Heart right ventricle (tissue), 16 donors: ENCODE measurements at regions not wholly inside any gene's neighbourhood (a gene's known extent, or its start where the extent isn't known, plus 50 kb on each side); places are given as distances from the start of the nearest gene placed in this dataset.

Source experiments
- ATAC-seq, 8 donors: fragments of 200-7000 bp; cut with Tn5 transposase; one replicate each; pipeline ENCODE4 v1.9.1; 2020; ENCODE audit warnings: mild to moderate bottlenecking in 8 of 8, moderate library complexity in 8 of 8, moderate number of reproducible peaks in 1 of 8
- DNase-seq, 2 donors: peaks; one replicate each; pipeline ENCODE4 v3.0.0-alpha.2; 2020
- H3K27ac ChIP-seq, 10 donors: fragments of 200-600 bp; sonication (generic) in 2 of 10; one replicate each; pipeline versions ENCODE4 v1.5.0 to v1.8.0; 2020 to 2022; ENCODE audit warnings: mild to moderate bottlenecking in 3 of 10
- H3K27me3 ChIP-seq, 7 donors: fragments of 200-600 bp; one replicate each; pipeline ENCODE4 v1.8.0; 2021 to 2022; ENCODE audit warnings: mild to moderate bottlenecking in 2 of 7
- H3K36me3 ChIP-seq, 9 donors: fragments of 200-600 bp; sonication (generic) in 1 of 9; one replicate each; pipeline versions ENCODE4 v1.5.0 to v1.8.0; 2020 to 2022; ENCODE audit warnings: mild to moderate bottlenecking in 2 of 9
- H3K4me1 ChIP-seq, 9 donors: fragments of 200-600 bp; sonication (generic) in 1 of 9; one replicate each; pipeline versions ENCODE4 v1.5.0 to v1.8.0; 2020 to 2022; ENCODE audit warnings: mild to moderate bottlenecking in 4 of 9
- H3K4me3 ChIP-seq, 10 donors: fragments of 200-600 bp; sonication (generic) in 2 of 10; one replicate each; pipeline versions ENCODE4 v1.5.0 to v1.8.0; 2020 to 2022; ENCODE audit warnings: mild to moderate bottlenecking in 7 of 10, moderate library complexity in 2 of 10
- H3K9me3 ChIP-seq, 11 donors: fragments of 200-600 bp in 10 of 11; sonication (generic) in 2 of 11; one replicate each; pipeline versions ENCODE4 v1.5.0 to v1.8.0; 2013 to 2022; ENCODE audit warnings: mild to moderate bottlenecking in 2 of 11, control low read depth in 1 of 11, moderate library complexity in 1 of 11
- WGBS, 2 donors: extraction: QIAGEN DNeasy Blood & Tissue Kit; methylation state at CpG; one replicate each; pipeline ENCODE4 v1.1.7; 2013; ENCODE audit warnings: inconsistent platforms in 1 of 2; 5-methylcytosine and 5-hydroxymethylcytosine counted together
- intact Hi-C, 10 donors: fragments of 100-400 bp; cut with DNase I; formaldehyde crosslinking; loops; one replicate each; pipeline versions ENCODE4 v1.11.1 to v1.14.2; 2022
- TF ChIP-seq, protein P1 (sequence below), 9 donors: fragments of 200-600 bp; sonication (generic) in 2 of 9; IDR thresholded peaks; one replicate each; pipeline versions ENCODE4 v1.5.0 to v1.8.0; 2021 to 2022; ENCODE audit warnings: antibody characterized with exemption in 9 of 9, mild to moderate bottlenecking in 5 of 9, moderate library complexity in 1 of 9
- donor health status: Arrhythmogenic right ventricular cardiomyopathy.
- donor health status: ischemic (EF 13 %, LVEDD 7.1; RV severe dilation, severe dysfunction).
- donor health status: healthy with polysubstance abuse.
- donor health status: DM: no; HTN: yes; CAD: no.
- donor health status: DM: no; HTN: no; CAD: no.
- donor health status: ischemic (EF 25% LVEDD 6.9; RV normal size, moderate dysfunction).
- donor health status: ischemic (EF 25% LVEDD 5.7; RV mildly dilated, moderate dysfunction).
- donor health status: healthy.
- donor health status: DM: yes; HTN: yes; CAD: no.
- donor health status: Ischemic cardiomyopathy.
- donor health status: ischemic (EF 35%, LVEDD 5.7; RV mildly dilated, moderate dysfunction).
- donor health status: nonischemic (EF 11% LVEDD 7.7; RV severe dilation, severe dysfunction).
- donor health status: DM: yes; HTN: yes; CAD: no.
- donor health status: PGD.
- donor health status: ischemic (EF 29% LVEDD 5.4; RV normal size, mild dysfunction).
- donor health status: nonischemic (EF 23%, LVEDD 6.1; RV moderate dilation, normal function).

GRCh38 chr3:63179862-63180522, 98.1 kb upstream of the SYNPR start:
- TF ChIP-seq, protein P1, sequence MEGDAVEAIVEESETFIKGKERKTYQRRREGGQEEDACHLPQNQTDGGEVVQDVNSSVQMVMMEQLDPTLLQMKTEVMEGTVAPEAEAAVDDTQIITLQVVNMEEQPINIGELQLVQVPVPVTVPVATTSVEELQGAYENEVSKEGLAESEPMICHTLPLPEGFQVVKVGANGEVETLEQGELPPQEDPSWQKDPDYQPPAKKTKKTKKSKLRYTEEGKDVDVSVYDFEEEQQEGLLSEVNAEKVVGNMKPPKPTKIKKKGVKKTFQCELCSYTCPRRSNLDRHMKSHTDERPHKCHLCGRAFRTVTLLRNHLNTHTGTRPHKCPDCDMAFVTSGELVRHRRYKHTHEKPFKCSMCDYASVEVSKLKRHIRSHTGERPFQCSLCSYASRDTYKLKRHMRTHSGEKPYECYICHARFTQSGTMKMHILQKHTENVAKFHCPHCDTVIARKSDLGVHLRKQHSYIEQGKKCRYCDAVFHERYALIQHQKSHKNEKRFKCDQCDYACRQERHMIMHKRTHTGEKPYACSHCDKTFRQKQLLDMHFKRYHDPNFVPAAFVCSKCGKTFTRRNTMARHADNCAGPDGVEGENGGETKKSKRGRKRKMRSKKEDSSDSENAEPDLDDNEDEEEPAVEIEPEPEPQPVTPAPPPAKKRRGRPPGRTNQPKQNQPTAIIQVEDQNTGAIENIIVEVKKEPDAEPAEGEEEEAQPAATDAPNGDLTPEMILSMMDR (IDR thresholded peaks at IDR 0.05): no peak
- Histone ChIP-seq H3K27ac (no peak overlapping the region), H3K27me3 (no peaks in the 10 kb centered on the region), H3K36me3 (no peaks in the 10 kb centered on the region), H3K4me1 (no peaks in the 10 kb centered on the region), H3K9me3 (peaks cover 0 to 16% (median 0%) of the 10 kb centered on the region in 11 donors), H3K4me3 (no peak overlapping the region)
- ATAC-seq: peak in 6 of 8 donors; percentile 62 to 79 (median 72)
- intact Hi-C loops: no loop called here
- 41 to 55% methylated on average over 4 of the region's 4 CpGs for WGBS, 2 donors
- DNase-seq: no peak

GRCh38 chr3:63192248-63192647, 85.9 kb upstream of the SYNPR start:
- no peak for DNase-seq
- no peak overlapping the region for H3K27ac ChIP-seq
- H3K4me1 ChIP-seq: no peaks in the 10 kb centered on the region
- intact Hi-C loops: loop anchor here in 9 of 10 donors (1.0 to 10.0 kb wide), 8 partner anchors 317 to 569 kb away; partner anchors contain the start of gene CADPS (in 2 of the 9)
- TF ChIP-seq, protein P1 (IDR thresholded peaks at IDR 0.05): no peak
- WGBS, 2 donors: 57 to 81% methylated on average over 3 of the region's 3 CpGs
- ATAC-seq: no peak
- H3K4me3 ChIP-seq: no peak overlapping the region
- H3K36me3 ChIP-seq: no peaks in the 10 kb centered on the region
- no peaks in the 10 kb centered on the region for H3K27me3 ChIP-seq
- no peaks in the 10 kb centered on the region for H3K9me3 ChIP-seq

GRCh38 chr3:63193647-63194046, 84.5 kb upstream of the SYNPR start:
- DNase-seq: no peak
- Histone ChIP-seq H3K4me1 (no peaks in the 10 kb centered on the region), H3K27ac (no peak overlapping the region), H3K9me3 (no peaks in the 10 kb centered on the region), H3K4me3 (no peak overlapping the region), H3K36me3 (no peaks in the 10 kb centered on the region), H3K27me3 (no peaks in the 10 kb centered on the region)
- intact Hi-C loops: loop anchor here (1.0 to 10.0 kb wide), 9 partner anchors 319 to 571 kb away; partner anchors contain the start of gene CADPS (in 2 of the 10)
- TF ChIP-seq, protein P1 (IDR thresholded peaks at IDR 0.05): peak; percentile 4 to 63 (median 41)
- peak in 2 of 8 donors; percentile 37 to 49 for ATAC-seq
- WGBS, 2 donors: 6 to 9% methylated on average over 3 of the region's 3 CpGs

- WGBS, 2 donors: 38 to 69% methylated on average over 2 of the region's 2 CpGs
- intact Hi-C loops: loop anchor here in 6 of 10 donors (10.0 kb wide), 3 partner anchors 325 to 565 kb away; partner anchors contain the start of gene CADPS (in 2 of the 6)
- Histone ChIP-seq H3K4me1 (no peaks in the 10 kb centered on the region), H3K9me3 (no peaks in the 10 kb centered on the region), H3K27ac (no peak overlapping the region), H3K36me3 (no peaks in the 10 kb centered on the region), H3K4me3 (no peak overlapping the region), H3K27me3 (no peaks in the 10 kb centered on the region)
- TF ChIP-seq, protein P1 (IDR thresholded peaks at IDR 0.05): no peak
- DNase-seq (no peak), ATAC-seq (no peak)
These were observed 78.5 kb upstream of the SYNPR start for GRCh38 chr3:63199606-63200005.
